Middle frontal gyrus (tissue), 1 donor: ENCODE measurements at regions not wholly inside any gene's neighbourhood (a gene's known extent, or its start where the extent isn't known, plus 50 kb on each side); places are given as distances from the start of the nearest gene placed in this dataset.
"Not testable (repeated sequence)": the region's sequence is repeated elsewhere in the genome, so short reads cannot be mapped to it uniquely, and the experiment has no call there.

Source experiments
- DNase-seq: peaks from one replicate; pipeline ENCODE4 v3.0.0-alpha.2; 2015; ENCODE audit warnings: low spot score; ENCODE audit errors: extremely low spot score

- no peak for DNase-seq
Observed at GRCh38 chr3:153369561-153370374, 207.7 kb downstream of the RAP2B start.

GRCh38 chr3:153370680-153371079 is 208.7 kb downstream of the RAP2B start:
- no peak for DNase-seq

GRCh38 chr3:153372326-153372725 is 210.3 kb downstream of the RAP2B start:
- no peak for DNase-seq

GRCh38 chr3:153373606-153374005 is 211.6 kb downstream of the RAP2B start:
- no peak for DNase-seq

GRCh38 chr3:153378366-153378765 is 216.3 kb downstream of the RAP2B start:
- DNase-seq: not testable (repeated sequence)

- no peak for DNase-seq
Observed at GRCh38 chr3:153379516-153379915, 217.5 kb downstream of the RAP2B start.

- DNase-seq: no peak
Observed at GRCh38 chr3:153385343-153385742, 223.3 kb downstream of the RAP2B start.

- DNase-seq: no peak
Observed at GRCh38 chr3:153392363-153392762, 230.3 kb downstream of the RAP2B start.

- DNase-seq: no peak
Observed at GRCh38 chr3:153394017-153394416, 232.0 kb downstream of the RAP2B start.

- no peak for DNase-seq
Observed at GRCh38 chr3:153396581-153396980, 234.6 kb downstream of the RAP2B start.

- no peak for DNase-seq
Observed at GRCh38 chr3:153397794-153398193, 235.8 kb downstream of the RAP2B start.

GRCh38 chr3:153399636-153400035 is 237.6 kb downstream of the RAP2B start:
- no peak for DNase-seq

GRCh38 chr3:153400641-153401040 is 238.6 kb downstream of the RAP2B start:
- no peak for DNase-seq

- no peak for DNase-seq
Observed at GRCh38 chr3:153404157-153404556, 242.1 kb downstream of the RAP2B start.

- not testable (repeated sequence) for DNase-seq
Observed at GRCh38 chr3:153405320-153405719, 243.3 kb downstream of the RAP2B start.

GRCh38 chr3:153410517-153410916 is 248.5 kb downstream of the RAP2B start:
- DNase-seq: no peak

- DNase-seq: no peak
Observed at GRCh38 chr3:153414982-153415381, 253.0 kb downstream of the RAP2B start.

GRCh38 chr3:153422314-153422713 is 260.3 kb downstream of the RAP2B start:
- DNase-seq: no peak

GRCh38 chr3:153423820-153424219 is 261.8 kb downstream of the RAP2B start:
- not testable (repeated sequence) for DNase-seq

GRCh38 chr3:153426344-153426743 is 264.3 kb downstream of the RAP2B start:
- no peak for DNase-seq

- no peak for DNase-seq
Observed at GRCh38 chr3:153426803-153427202, 264.8 kb downstream of the RAP2B start.

- no peak for DNase-seq
Observed at GRCh38 chr3:153429821-153430220, 267.8 kb downstream of the RAP2B start.

GRCh38 chr3:153431076-153431475 is 269.1 kb downstream of the RAP2B start:
- no peak for DNase-seq
